Globus pallidus (tissue), 1 donor: ENCODE measurements at regions not wholly inside any gene's neighbourhood (a gene's known extent, or its start where the extent isn't known, plus 50 kb on each side); places are given as distances from the start of the nearest gene placed in this dataset.

Experiments used
- DNase-seq: peaks from one replicate; pipeline ENCODE4 v3.0.0-alpha.2; 2015; ENCODE audit warnings: low spot score

- no peak for DNase-seq
These were observed 92.2 kb downstream of the TEX51 start for GRCh38 chr2:126990605-126991532.

- DNase-seq, result no peak
These were observed 95.7 kb downstream of the TEX51 start for GRCh38 chr2:126994340-126994777.

GRCh38 chr2:126995621-126996377, 97.1 kb downstream of the TEX51 start:
- no peak for DNase-seq

- no peak for DNase-seq
These were observed 97.6 kb downstream of the TEX51 start for GRCh38 chr2:126996378-126996699.
